Tibial artery (tissue), 4 donors: ENCODE measurements at regions not wholly inside any gene's neighbourhood (a gene's known extent, or its start where the extent isn't known, plus 50 kb on each side); places are given as distances from the start of the nearest gene placed in this dataset.

Experiments
- DNase-seq, 2 donors: peaks; one replicate each; pipeline ENCODE4 v3.0.0-alpha.2; 2019
- H3K27ac ChIP-seq, 2 donors: fragments of 200-600 bp; sonication (generic) in 1 of 2; 1 replicate in 1 of 2; 2 replicates in 1 of 2; pipeline ENCODE4 v1.5.1; 2018 to 2019; ENCODE audit warnings: mild to moderate bottlenecking in 1 of 2
- H3K27me3 ChIP-seq, 2 donors: fragments of 200-600 bp; sonication (generic) in 1 of 2; one replicate each; pipeline versions ENCODE4 v1.5.1 to v1.6.0; 2016 to 2019
- H3K36me3 ChIP-seq, 3 donors: fragments of 200-600 bp; sonication (generic) in 2 of 3; one replicate each; pipeline ENCODE4 v1.5.1; 2016 to 2019; ENCODE audit warnings: mild to moderate bottlenecking in 2 of 3
- H3K4me1 ChIP-seq, 4 donors: fragments of 200-600 bp; sonication (generic) in 2 of 4; 1 replicate in 3 of 4; 2 replicates in 1 of 4; pipeline ENCODE4 v1.5.1; 2016 to 2019
- H3K4me3 ChIP-seq, 2 donors: fragments of 200-600 bp; sonication (generic) in 1 of 2; 1 replicate in 1 of 2; 2 replicates in 1 of 2; pipeline ENCODE4 v1.5.1; 2018 to 2019; ENCODE audit warnings: mild to moderate bottlenecking in 2 of 2
- H3K9me3 ChIP-seq, 3 donors: fragments of 200-600 bp; sonication (generic) in 1 of 3; one replicate each; pipeline ENCODE4 v1.5.1; 2016 to 2019
- CTCF ChIP-seq, 2 experiments: fragments of 200-600 bp in 1 of 2; fragments of 450-650 bp in 1 of 2; IDR thresholded peaks; one replicate each; pipeline ENCODE4 v1.5.1; 2017 to 2019; ENCODE audit warnings: antibody characterized with exemption in 2 of 2, mild to moderate bottlenecking in 1 of 2, moderate library complexity in 1 of 2
- intact Hi-C: fragments of 100-400 bp; cut with DNase I; formaldehyde crosslinking; loops from one replicate; pipeline ENCODE4 v1.15.0; 2023; ENCODE audit warnings: low total_unique reads

GRCh38 chr1:38331496-38332210, 285.1 kb upstream of the POU3F1 start:
- TF ChIP-seq CTCF (IDR thresholded peaks at IDR 0.05), result no peak
- no peak for DNase-seq
- no peaks in the 10 kb centered on the region for H3K9me3 ChIP-seq
- H3K36me3 ChIP-seq, result no peaks in the 10 kb centered on the region
- H3K27ac ChIP-seq, result no peak overlapping the region
- H3K4me3 ChIP-seq, result no peak overlapping the region
- H3K4me1 ChIP-seq, result peaks cover 0 to 13% (median 11%) of the 10 kb centered on the region in 4 donors
- peaks cover 0 to 5% of the 10 kb centered on the region in 2 donors for H3K27me3 ChIP-seq
- intact Hi-C loops, result no loop called here

- H3K4me3 ChIP-seq, result no peak overlapping the region
- H3K27me3 ChIP-seq, result no peaks in the 10 kb centered on the region
- no peak for TF ChIP-seq CTCF (IDR thresholded peaks at IDR 0.05)
- DNase-seq, result no peak
- no peak overlapping the region for H3K27ac ChIP-seq
- intact Hi-C loops, result no loop called here
- no peaks in the 10 kb centered on the region for H3K9me3 ChIP-seq
- H3K36me3 ChIP-seq, result no peaks in the 10 kb centered on the region
- H3K4me1 ChIP-seq, result peaks cover 0 to 13% (median 11%) of the 10 kb centered on the region in 4 donors
These were observed 284.2 kb upstream of the POU3F1 start for GRCh38 chr1:38330799-38331198.

GRCh38 chr1:38329644-38330043, 283.1 kb upstream of the POU3F1 start:
- Histone ChIP-seq H3K4me1 (peaks cover 0 to 13% (median 11%) of the 10 kb centered on the region in 4 donors), H3K9me3 (peaks cover 0 to 7% (median 0%) of the 10 kb centered on the region in 3 donors), H3K36me3 (no peaks in the 10 kb centered on the region), H3K27me3 (no peaks in the 10 kb centered on the region), H3K4me3 (no peak overlapping the region), H3K27ac (no peak overlapping the region)
- no peak for TF ChIP-seq CTCF (IDR thresholded peaks at IDR 0.05)
- DNase-seq, result no peak
- intact Hi-C loops, result no loop called here

- no peak for TF ChIP-seq CTCF (IDR thresholded peaks at IDR 0.05)
- Histone ChIP-seq H3K27me3 (no peaks in the 10 kb centered on the region), H3K4me1 (peaks cover 0 to 13% (median 11%) of the 10 kb centered on the region in 4 donors), H3K36me3 (no peaks in the 10 kb centered on the region), H3K27ac (no peak overlapping the region), H3K9me3 (peaks cover 0 to 7% (median 0%) of the 10 kb centered on the region in 3 donors), H3K4me3 (no peak overlapping the region)
- no peak for DNase-seq
- intact Hi-C loops, result no loop called here
These were observed 281.9 kb upstream of the POU3F1 start for GRCh38 chr1:38328278-38329035.

- H3K9me3 ChIP-seq, result peaks cover 0 to 7% (median 0%) of the 10 kb centered on the region in 3 donors
- peaks cover 0 to 5% of the 10 kb centered on the region in 2 donors for H3K27me3 ChIP-seq
- H3K4me1 ChIP-seq, result peaks cover 0 to 13% (median 11%) of the 10 kb centered on the region in 4 donors
- no peak overlapping the region for H3K27ac ChIP-seq
- H3K36me3 ChIP-seq, result no peaks in the 10 kb centered on the region
- intact Hi-C loops, result no loop called here
- peak overlapping the region in 1 of 2 donors; percentile 24 for H3K4me3 ChIP-seq
- DNase-seq, result no peak
- TF ChIP-seq CTCF (IDR thresholded peaks at IDR 0.05), result no peak
These were observed 281.0 kb upstream of the POU3F1 start for GRCh38 chr1:38327559-38327973.
